ENCODE measurements at regions not wholly inside any gene's neighbourhood (a gene's known extent, or its start where the extent isn't known, plus 50 kb on each side); places are given as distances from the start of the nearest gene placed in this dataset.

DNA sequence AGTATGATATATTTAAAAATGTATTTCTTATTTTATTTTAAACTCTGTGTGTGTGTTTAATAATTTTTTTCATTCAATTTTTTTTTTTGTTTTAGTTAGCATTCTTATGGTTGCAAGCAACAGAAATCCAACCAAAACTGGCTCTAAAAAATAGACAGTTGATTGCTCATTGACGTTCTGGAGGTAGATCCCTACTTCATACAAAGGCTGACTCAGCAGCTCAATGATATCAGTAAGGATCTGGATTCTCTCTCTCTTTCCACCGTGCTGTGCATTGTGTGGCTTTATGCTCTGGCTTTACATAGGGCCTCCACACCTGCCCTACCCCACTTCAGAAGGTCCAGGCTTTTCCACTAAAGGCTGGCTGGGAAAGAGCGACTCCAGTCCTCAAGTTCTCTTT lies 117.8 kb downstream of the UCHL1 start:
- no peak overlapping the region for H3K27ac ChIP-seq (replicated peaks)
- no peak for DNase-seq (ENCODE audit: low read depth in 1 of 2, low spot score in 1 of 2)
- TF ChIP-seq POLR2AphosphoS5 (IDR thresholded peaks at IDR 0.05; ENCODE audit: low read depth) (no peak), GABPA (IDR thresholded peaks at IDR 0.05; ENCODE audit: low read depth) (no peak), SPI1 (IDR thresholded peaks at IDR 0.05; ENCODE audit: borderline replicate concordance, low read depth) (no peak)
- TF ChIP-seq, protein P1, sequence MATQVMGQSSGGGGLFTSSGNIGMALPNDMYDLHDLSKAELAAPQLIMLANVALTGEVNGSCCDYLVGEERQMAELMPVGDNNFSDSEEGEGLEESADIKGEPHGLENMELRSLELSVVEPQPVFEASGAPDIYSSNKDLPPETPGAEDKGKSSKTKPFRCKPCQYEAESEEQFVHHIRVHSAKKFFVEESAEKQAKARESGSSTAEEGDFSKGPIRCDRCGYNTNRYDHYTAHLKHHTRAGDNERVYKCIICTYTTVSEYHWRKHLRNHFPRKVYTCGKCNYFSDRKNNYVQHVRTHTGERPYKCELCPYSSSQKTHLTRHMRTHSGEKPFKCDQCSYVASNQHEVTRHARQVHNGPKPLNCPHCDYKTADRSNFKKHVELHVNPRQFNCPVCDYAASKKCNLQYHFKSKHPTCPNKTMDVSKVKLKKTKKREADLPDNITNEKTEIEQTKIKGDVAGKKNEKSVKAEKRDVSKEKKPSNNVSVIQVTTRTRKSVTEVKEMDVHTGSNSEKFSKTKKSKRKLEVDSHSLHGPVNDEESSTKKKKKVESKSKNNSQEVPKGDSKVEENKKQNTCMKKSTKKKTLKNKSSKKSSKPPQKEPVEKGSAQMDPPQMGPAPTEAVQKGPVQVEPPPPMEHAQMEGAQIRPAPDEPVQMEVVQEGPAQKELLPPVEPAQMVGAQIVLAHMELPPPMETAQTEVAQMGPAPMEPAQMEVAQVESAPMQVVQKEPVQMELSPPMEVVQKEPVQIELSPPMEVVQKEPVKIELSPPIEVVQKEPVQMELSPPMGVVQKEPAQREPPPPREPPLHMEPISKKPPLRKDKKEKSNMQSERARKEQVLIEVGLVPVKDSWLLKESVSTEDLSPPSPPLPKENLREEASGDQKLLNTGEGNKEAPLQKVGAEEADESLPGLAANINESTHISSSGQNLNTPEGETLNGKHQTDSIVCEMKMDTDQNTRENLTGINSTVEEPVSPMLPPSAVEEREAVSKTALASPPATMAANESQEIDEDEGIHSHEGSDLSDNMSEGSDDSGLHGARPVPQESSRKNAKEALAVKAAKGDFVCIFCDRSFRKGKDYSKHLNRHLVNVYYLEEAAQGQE (IDR thresholded peaks at IDR 0.05; ENCODE audit: insufficient replicate concordance, low read depth), result no peak
- TF ChIP-seq, protein P2, sequence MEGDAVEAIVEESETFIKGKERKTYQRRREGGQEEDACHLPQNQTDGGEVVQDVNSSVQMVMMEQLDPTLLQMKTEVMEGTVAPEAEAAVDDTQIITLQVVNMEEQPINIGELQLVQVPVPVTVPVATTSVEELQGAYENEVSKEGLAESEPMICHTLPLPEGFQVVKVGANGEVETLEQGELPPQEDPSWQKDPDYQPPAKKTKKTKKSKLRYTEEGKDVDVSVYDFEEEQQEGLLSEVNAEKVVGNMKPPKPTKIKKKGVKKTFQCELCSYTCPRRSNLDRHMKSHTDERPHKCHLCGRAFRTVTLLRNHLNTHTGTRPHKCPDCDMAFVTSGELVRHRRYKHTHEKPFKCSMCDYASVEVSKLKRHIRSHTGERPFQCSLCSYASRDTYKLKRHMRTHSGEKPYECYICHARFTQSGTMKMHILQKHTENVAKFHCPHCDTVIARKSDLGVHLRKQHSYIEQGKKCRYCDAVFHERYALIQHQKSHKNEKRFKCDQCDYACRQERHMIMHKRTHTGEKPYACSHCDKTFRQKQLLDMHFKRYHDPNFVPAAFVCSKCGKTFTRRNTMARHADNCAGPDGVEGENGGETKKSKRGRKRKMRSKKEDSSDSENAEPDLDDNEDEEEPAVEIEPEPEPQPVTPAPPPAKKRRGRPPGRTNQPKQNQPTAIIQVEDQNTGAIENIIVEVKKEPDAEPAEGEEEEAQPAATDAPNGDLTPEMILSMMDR (IDR thresholded peaks at IDR 0.05; ENCODE audit: insufficient read depth, low read length), result no peak
- H3K4me3 ChIP-seq (replicated peaks; ENCODE audit: insufficient read depth, low read length), result no peak overlapping the region
- H3K27me3 ChIP-seq (ENCODE audit: insufficient read depth, poor library complexity, severe bottlenecking), result no peaks in the 10 kb centered on the region

DNA sequence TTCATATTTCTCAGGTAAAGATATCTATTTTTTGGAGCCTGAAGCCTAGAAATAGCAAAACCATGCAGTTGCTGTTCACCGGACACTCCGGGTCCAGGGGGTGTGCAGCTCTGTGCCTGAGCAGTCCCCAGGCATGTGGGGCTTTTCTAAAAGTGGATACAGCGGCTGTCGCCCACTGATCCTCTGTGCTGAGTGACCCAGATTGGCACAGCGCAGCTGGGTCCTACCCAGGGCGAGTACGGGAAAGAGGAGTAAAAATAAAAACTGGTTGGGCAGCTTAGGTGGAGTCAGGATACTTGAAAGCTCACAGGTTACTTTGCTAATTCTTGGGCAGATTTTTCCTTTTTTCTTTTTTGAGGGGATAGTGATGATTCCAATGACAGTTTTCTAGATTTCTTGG lies 118.8 kb downstream of the UCHL1 start:
- DNase-seq (ENCODE audit: low read depth in 1 of 2, low spot score in 1 of 2), result no peak
- H3K27ac ChIP-seq (replicated peaks), result no peak overlapping the region
- TF ChIP-seq SPI1 (IDR thresholded peaks at IDR 0.05; ENCODE audit: borderline replicate concordance, low read depth) (no peak), POLR2AphosphoS5 (IDR thresholded peaks at IDR 0.05; ENCODE audit: low read depth) (no peak)

DNA sequence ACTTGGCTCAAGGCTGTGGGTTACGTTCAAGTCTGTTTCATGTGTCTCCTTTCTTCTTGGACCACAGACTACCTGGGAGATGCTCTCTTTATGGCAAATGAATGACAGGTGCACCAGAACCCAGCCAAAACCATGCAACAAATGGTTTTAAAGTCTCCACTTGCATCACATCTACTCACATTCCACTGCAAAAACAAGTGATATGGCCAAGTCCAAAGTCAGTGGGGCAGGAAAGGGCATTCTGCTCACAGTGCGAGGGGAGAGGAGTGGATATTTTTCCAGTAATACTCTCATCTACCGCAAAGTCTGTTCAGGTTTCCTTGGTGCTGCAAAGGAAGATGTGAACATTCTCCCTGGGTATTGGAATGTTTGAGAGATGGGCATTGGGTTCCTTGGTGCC lies 120.5 kb downstream of the UCHL1 start:
- Histone ChIP-seq H3K4me3 (replicated peaks; ENCODE audit: insufficient read depth, low read length) (no peak overlapping the region), H3K27ac (replicated peaks) (no peak overlapping the region), H3K27me3 (ENCODE audit: insufficient read depth, poor library complexity, severe bottlenecking) (no peaks in the 10 kb centered on the region)
- DNase-seq (ENCODE audit: low read depth in 1 of 2, low spot score in 1 of 2), result no peak
- no peak for TF ChIP-seq GABPA (IDR thresholded peaks at IDR 0.05; ENCODE audit: low read depth)
- TF ChIP-seq, protein P1 (IDR thresholded peaks at IDR 0.05; ENCODE audit: insufficient replicate concordance, low read depth), result no peak
- TF ChIP-seq POLR2AphosphoS5 (IDR thresholded peaks at IDR 0.05; ENCODE audit: low read depth), result no peak
- TF ChIP-seq, protein P2 (IDR thresholded peaks at IDR 0.05; ENCODE audit: insufficient read depth, low read length), result no peak
- no peak for TF ChIP-seq SPI1 (IDR thresholded peaks at IDR 0.05; ENCODE audit: borderline replicate concordance, low read depth)

More for the DNA sequence above, 118.8 kb downstream of the UCHL1 start:
- H3K4me3 ChIP-seq (replicated peaks; ENCODE audit: insufficient read depth, low read length), result no peak overlapping the region
- H3K27me3 ChIP-seq (ENCODE audit: insufficient read depth, poor library complexity, severe bottlenecking), result no peaks in the 10 kb centered on the region

DNA sequence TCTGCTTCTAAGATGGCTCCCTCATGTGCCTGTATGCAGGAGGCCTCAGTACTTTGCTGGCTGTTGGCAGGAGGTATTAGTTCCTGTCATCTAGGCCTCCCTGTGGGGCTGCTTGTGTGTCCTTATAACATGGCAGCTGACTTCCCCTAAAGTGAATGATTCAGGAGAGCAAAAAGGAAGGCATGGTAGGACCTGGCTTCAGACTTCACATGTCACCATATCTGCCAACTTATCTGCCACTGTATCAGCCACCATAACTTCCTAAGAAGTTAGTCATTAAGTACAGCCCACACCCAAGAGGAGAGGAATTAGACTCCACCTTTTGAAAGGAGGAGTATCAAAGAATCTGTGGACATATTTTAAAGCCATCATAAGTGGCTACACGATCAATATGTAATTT lies 122.5 kb downstream of the UCHL1 start:
- no peak for DNase-seq (ENCODE audit: low read depth in 1 of 2, low spot score in 1 of 2)
- Histone ChIP-seq H3K4me3 (replicated peaks; ENCODE audit: insufficient read depth, low read length) (no peak overlapping the region), H3K27ac (replicated peaks) (no peak overlapping the region), H3K27me3 (ENCODE audit: insufficient read depth, poor library complexity, severe bottlenecking) (no peaks in the 10 kb centered on the region)
- TF ChIP-seq, protein P1 (IDR thresholded peaks at IDR 0.05; ENCODE audit: insufficient replicate concordance, low read depth), result no peak
- TF ChIP-seq SPI1 (IDR thresholded peaks at IDR 0.05; ENCODE audit: borderline replicate concordance, low read depth) (no peak), POLR2AphosphoS5 (IDR thresholded peaks at IDR 0.05; ENCODE audit: low read depth) (no peak), GABPA (IDR thresholded peaks at IDR 0.05; ENCODE audit: low read depth) (no peak)
- TF ChIP-seq, protein P2 (IDR thresholded peaks at IDR 0.05; ENCODE audit: insufficient read depth, low read length), result no peak

All from HL-60 (cell line).